Putamen (tissue), 1 donor: ENCODE measurements at regions not wholly inside any gene's neighbourhood (a gene's known extent, or its start where the extent isn't known, plus 50 kb on each side); places are given as distances from the start of the nearest gene placed in this dataset.

Experiments
- DNase-seq: peaks from one replicate; pipeline ENCODE4 v3.0.0-alpha.2; 2016; ENCODE audit warnings: low spot score

DNA sequence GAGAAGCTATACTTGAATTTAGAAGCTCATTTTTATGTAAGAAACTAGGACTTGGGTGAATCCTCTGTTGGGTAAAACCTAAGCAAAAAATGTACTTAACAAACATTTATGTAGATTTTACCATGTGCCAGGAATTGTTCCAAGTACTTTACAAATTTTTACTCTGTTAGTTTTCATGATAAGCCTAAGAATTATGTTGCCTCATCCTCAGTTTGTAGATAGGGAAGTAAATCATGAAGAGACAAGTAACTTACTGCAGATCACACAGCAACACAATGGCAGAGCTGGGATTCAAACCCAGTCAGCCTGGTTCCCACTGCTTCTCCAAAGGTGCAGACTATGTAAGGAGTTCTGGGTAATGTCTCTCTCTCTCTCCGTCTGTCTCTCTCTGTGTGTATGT is 169.9 kb downstream of the DIPK2A start:
- no peak for DNase-seq

- no peak for DNase-seq
These were observed 170.7 kb downstream of the DIPK2A start for GRCh38 chr3:144142151-144142840.

- DNase-seq = no peak
These were observed 176.7 kb downstream of the DIPK2A start for GRCh38 chr3:144148356-144148755.

GRCh38 chr3:144151983-144152382 is 180.4 kb downstream of the DIPK2A start:
- DNase-seq = no peak

GRCh38 chr3:144160627-144161026 is 189.0 kb downstream of the DIPK2A start:
- DNase-seq = no peak

GRCh38 chr3:144162042-144162441 is 190.4 kb downstream of the DIPK2A start:
- DNase-seq = no peak

DNA sequence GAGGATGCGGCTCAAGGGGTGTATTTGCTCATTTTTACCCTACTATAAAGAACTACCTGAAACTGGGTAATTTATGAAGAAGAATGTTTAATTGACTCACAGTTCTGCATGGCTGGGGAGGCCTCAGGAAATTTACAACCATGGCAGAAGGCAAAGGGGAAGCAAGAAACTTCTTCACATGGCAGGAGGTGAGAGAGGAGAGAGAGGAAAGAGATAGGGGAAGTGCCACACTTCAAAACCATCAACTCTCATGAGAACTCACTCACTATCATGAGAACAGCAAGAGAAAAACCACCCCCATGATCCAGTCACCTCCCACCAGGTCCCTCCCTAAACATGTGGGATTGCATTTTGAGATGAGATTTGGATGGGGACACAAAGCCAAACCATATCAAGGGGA is 192.7 kb downstream of the DIPK2A start:
- DNase-seq = no peak

GRCh38 chr3:144165482-144165881 is 193.9 kb downstream of the DIPK2A start:
- DNase-seq = no peak

DNA sequence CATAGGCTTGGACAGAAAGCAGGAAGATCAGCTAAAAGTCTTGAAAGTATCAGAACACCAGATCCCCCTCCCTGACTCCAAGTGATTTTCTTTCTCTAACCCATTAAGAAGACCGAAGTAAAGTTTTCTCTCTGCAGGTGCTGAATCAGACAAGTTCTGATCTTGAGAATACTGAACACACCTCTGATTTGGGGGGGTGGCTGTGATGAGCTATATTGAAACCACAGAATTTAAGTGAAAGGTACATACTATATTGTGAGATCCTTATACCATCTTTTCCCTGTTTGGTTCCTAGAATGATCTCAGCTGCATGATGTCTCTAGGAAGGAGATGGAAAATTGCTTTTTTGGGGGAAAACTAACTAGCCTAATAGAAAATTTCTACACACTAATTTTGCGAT is 196.0 kb downstream of the DIPK2A start:
- DNase-seq = no peak

GRCh38 chr3:144173491-144173890 is 201.9 kb downstream of the DIPK2A start:
- DNase-seq = no peak

- no peak for DNase-seq
These were observed 204.2 kb downstream of the DIPK2A start for GRCh38 chr3:144175644-144176425.

DNA sequence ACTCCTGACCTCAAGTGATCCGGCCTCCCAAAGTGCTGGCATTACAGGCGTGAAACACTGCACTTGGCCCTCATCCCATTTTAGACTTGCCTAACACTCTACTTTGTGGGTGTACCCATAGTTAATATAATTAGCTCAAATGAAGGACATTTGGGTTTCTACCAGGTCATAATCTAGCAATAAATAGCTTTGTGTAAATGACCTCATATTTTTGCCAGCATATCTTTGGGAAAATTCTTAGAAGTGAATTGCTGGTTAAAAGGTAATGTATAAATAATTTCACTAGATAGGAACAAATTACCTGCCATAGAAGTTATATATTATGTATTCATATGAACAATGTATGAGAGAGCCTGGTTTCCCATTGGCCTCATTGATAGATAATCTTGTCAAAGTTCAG is 206.0 kb downstream of the DIPK2A start:
- DNase-seq = no peak

GRCh38 chr3:144178607-144179006 is 207.0 kb downstream of the DIPK2A start:
- DNase-seq = no peak

DNA sequence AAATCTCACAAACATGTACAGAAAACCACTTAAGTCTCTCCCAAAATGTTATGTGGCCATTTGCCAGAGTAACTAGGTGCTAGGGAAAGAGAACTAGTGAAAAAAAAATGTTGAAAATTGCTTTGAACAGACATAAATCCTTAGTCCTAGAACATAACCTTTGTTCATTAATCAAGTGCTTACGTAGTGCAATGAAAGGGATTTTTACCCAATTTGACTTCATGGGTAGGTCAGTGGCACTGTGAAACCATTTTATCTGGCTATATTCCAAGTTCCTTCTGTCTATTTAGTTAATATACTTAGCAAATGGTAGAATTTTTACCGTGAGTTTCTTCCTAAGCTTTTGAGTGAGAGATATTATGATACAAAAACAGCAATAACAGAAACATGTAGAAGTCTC is 209.4 kb downstream of the DIPK2A start:
- DNase-seq = no peak

DNA sequence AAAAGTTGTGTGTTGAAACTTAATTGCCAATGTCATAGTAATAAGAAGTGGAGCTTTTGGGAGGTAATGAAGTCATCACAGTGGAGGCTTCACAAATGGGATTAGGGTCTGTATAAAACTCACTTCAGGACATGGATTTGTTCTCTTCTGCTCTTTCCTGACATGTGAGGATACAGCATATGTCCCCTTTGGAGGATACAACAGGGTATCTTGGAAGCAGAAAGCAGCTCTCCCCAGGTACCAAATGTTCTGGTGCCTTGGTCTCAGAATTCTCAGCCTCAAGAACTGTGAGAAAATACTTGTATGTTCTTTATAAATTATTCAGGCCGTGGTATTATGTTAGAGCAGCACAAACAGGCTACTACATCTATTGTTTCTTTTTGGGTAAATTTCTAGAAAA is 210.9 kb downstream of the DIPK2A start:
- DNase-seq = no peak

GRCh38 chr3:144185276-144185675 is 213.7 kb downstream of the DIPK2A start:
- no peak for DNase-seq

GRCh38 chr3:144187531-144188210 is 216.0 kb downstream of the DIPK2A start:
- DNase-seq = no peak

DNA sequence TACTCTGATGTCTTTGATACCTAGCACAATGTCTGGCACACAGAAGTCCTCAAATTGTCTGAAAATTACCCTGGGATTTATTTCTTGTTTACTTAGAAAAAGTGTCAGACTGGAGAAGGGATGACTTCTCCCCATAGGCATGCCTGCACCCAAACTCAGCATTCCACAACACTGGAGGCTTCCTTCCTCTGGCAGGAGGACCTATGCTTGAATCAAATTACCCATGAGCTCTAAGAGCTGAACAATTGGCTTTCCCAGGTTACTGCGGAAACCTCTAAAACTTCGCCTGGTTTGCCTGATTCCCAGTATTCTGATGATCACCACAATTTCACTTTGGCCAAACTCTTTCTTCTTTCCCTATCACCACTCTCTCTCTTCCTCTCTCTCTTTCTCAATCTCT is 217.4 kb downstream of the DIPK2A start:
- no peak for DNase-seq

DNA sequence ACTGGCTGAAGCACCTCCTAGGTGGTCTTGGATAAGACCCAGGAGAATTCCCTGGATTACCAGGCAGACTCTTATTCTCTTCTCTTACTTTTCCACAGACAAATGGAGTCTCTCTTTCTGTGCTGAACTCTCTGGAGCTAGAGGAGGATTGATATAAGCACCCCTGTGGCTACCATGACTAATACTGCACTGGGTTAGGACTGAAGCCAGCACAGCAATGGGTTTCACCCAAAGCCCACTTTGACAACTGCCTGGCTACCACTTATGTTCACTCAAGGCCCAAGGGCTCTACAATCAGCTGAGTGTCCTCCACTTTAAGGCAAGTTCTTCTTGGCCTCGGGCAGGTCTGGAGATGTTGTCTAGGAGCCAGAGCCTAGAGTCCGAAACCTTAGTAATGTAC is 225.5 kb downstream of the DIPK2A start:
- no peak for DNase-seq

DNA sequence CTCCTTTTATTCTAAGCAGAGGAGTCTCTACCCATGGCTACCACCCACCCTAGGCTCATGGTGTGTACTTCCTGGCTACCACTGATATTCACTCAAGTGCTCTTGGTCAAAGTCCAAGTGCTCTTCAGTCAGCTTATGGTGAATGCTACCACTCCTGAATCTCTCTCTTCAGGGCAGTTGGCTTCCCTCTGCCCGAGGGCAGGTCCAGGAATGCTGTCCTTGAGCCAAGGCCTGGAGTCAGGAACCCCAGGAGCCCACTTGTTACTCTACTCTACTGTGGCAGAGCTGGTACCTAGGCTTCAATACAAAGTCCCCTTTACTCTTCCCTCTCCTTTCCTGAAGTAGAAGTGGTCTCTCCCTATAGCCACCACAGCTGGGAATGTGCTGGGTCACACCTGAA is 226.0 kb downstream of the DIPK2A start:
- no peak for DNase-seq

- no peak for DNase-seq
These were observed 228.4 kb downstream of the DIPK2A start for GRCh38 chr3:144200004-144200403.

GRCh38 chr3:144200466-144200865 is 228.8 kb downstream of the DIPK2A start:
- DNase-seq = no peak

DNA sequence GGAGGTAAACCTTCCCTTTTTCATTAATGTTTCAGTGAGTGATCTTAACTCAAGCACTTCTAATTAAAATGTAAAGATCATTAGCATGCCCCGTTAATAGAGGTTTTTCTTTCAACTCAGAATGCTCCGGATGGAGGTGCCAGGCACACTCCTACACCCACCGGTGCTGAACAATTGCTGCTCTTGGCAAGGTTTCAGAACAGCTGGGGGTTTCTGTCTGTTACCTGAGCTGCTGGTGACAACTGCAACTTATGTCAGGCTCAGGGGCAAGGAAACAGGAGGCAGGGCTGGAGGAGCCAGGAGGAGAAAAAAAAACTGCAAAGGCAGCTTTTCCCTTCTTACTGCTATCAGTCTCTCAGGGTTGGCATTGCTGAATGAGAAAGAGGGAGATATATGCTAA is 250.1 kb downstream of the DIPK2A start:
- DNase-seq = no peak
